ENCODE measurements at regions not wholly inside any gene's neighbourhood (a gene's known extent, or its start where the extent isn't known, plus 50 kb on each side); places are given as distances from the start of the nearest gene placed in this dataset.
"Not testable (repeated sequence)": the region's sequence is repeated elsewhere in the genome, so short reads cannot be mapped to it uniquely, and the experiment has no call there.

- no peak for DNase-seq (ENCODE audit: low spot score)
Measured at GRCh38 chr17:54494721-54495715, 405.6 kb upstream of the TOM1L1 start.

GRCh38 chr17:54505404-54505803 is 395.2 kb upstream of the TOM1L1 start:
- DNase-seq (ENCODE audit: low spot score) = no peak

GRCh38 chr17:54518706-54519105 is 381.9 kb upstream of the TOM1L1 start:
- DNase-seq (ENCODE audit: low spot score) = no peak

GRCh38 chr17:54521137-54521536 is 379.5 kb upstream of the TOM1L1 start:
- DNase-seq (ENCODE audit: low spot score) = no peak

- no peak for DNase-seq (ENCODE audit: low spot score)
Measured at GRCh38 chr17:54524501-54524900, 376.2 kb upstream of the TOM1L1 start.

- no peak for DNase-seq (ENCODE audit: low spot score)
Measured at GRCh38 chr17:54527941-54528340, 372.7 kb upstream of the TOM1L1 start.

- DNase-seq (ENCODE audit: low spot score) = no peak
Measured at GRCh38 chr17:54530398-54530797, 370.3 kb upstream of the TOM1L1 start.

- DNase-seq (ENCODE audit: low spot score) = no peak
Measured at GRCh38 chr17:54536306-54536705, 364.3 kb upstream of the TOM1L1 start.

- DNase-seq (ENCODE audit: low spot score) = no peak
Measured at GRCh38 chr17:54537656-54538055, 363.0 kb upstream of the TOM1L1 start.

GRCh38 chr17:54544249-54544648 is 356.4 kb upstream of the TOM1L1 start:
- DNase-seq (ENCODE audit: low spot score) = peak; percentile 91

GRCh38 chr17:54559883-54560282 is 340.8 kb upstream of the TOM1L1 start:
- DNase-seq (ENCODE audit: low spot score) = no peak

- DNase-seq (ENCODE audit: low spot score) = no peak
Measured at GRCh38 chr17:54608634-54609155, 292.0 kb upstream of the TOM1L1 start.

GRCh38 chr17:54620399-54620978 is 280.2 kb upstream of the TOM1L1 start:
- DNase-seq (ENCODE audit: low spot score) = peak; percentile 43

GRCh38 chr17:54623746-54624145 is 276.9 kb upstream of the TOM1L1 start:
- no peak for DNase-seq (ENCODE audit: low spot score)

- peak; percentile 14 for DNase-seq (ENCODE audit: low spot score)
Measured at GRCh38 chr17:54626146-54626703, 274.4 kb upstream of the TOM1L1 start.

GRCh38 chr17:54639426-54639825 is 261.2 kb upstream of the TOM1L1 start:
- DNase-seq (ENCODE audit: low spot score) = not testable (repeated sequence)

- peak; percentile 5 for DNase-seq (ENCODE audit: low spot score)
Measured at GRCh38 chr17:54662978-54663876, 237.4 kb upstream of the TOM1L1 start.

- DNase-seq (ENCODE audit: low spot score) = no peak
Measured at GRCh38 chr17:54666559-54666958, 234.1 kb upstream of the TOM1L1 start.

GRCh38 chr17:54678158-54678557 is 222.5 kb upstream of the TOM1L1 start:
- DNase-seq (ENCODE audit: low spot score) = no peak

- no peak for DNase-seq (ENCODE audit: low spot score)
Measured at GRCh38 chr17:54680410-54680809, 220.2 kb upstream of the TOM1L1 start.

GRCh38 chr17:54694287-54694887 is 206.3 kb upstream of the TOM1L1 start:
- DNase-seq (ENCODE audit: low spot score) = no peak
